HFFc6 (cell line): ENCODE measurements at regions not wholly inside any gene's neighbourhood (a gene's known extent, or its start where the extent isn't known, plus 50 kb on each side); places are given as distances from the start of the nearest gene placed in this dataset.

ENCODE experiments used
- DNase-seq: peaks from one replicate; pipeline ENCODE4 v3.0.0-alpha.2; 2018
- H3K27ac Mint-ChIP-seq: 2 replicates; pipeline ENCODE4 v1.8.0; 2020; ENCODE audit warnings: mild to moderate bottlenecking, mixed read lengths
- H3K27me3 Mint-ChIP-seq: 2 replicates; pipeline ENCODE4 v1.8.0; 2021; ENCODE audit warnings: mild to moderate bottlenecking, moderate library complexity, mixed read lengths; ENCODE audit not compliant: insufficient read depth
- H3K36me3 Mint-ChIP-seq: 2 replicates; pipeline ENCODE4 v1.8.0; 2021; ENCODE audit warnings: low read depth, mixed read lengths
- H3K4me1 Mint-ChIP-seq: 2 replicates; pipeline ENCODE4 v1.8.0; 2020; ENCODE audit warnings: low read depth, mixed read lengths
- H3K4me3 Mint-ChIP-seq: 2 replicates; pipeline ENCODE4 v1.8.0; 2020; ENCODE audit warnings: mild to moderate bottlenecking, moderate library complexity, mixed read lengths
- H3K9me3 Mint-ChIP-seq: 2 replicates; pipeline ENCODE4 v1.8.0; 2020; ENCODE audit warnings: mild to moderate bottlenecking, mixed read lengths
- TF ChIP-seq, protein P1 (sequence below): fragments of 200-600 bp; sonication (generic); IDR thresholded peaks from 2 replicates; pipeline ENCODE4 v1.5.0; 2021; ENCODE audit warnings: antibody characterized with exemption, mild to moderate bottlenecking

DNA sequence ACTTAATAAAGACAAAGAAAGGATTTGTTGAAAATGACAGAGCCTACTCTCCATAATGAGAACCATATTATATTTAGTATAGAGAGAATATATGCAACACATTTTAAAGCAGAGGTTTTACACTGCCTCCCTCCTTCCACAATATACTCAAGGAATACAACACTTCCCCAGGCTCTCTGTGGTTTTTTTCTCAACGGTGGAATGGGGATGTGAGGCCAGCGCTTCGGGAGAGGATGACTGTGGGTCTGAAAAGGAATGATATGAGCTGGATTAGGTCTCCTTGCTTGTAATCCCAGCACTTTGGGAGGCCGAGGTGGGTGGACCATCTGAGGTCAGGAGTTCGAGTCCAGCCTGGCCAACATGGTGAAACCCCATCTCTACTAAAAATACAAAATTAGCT, 348.7 kb upstream of the KLF3 start:
- Mint-ChIP-seq H3K9me3 (peaks cover 5% of the 10 kb centered on the region), H3K36me3 (peaks cover 6% of the 10 kb centered on the region)

DNA sequence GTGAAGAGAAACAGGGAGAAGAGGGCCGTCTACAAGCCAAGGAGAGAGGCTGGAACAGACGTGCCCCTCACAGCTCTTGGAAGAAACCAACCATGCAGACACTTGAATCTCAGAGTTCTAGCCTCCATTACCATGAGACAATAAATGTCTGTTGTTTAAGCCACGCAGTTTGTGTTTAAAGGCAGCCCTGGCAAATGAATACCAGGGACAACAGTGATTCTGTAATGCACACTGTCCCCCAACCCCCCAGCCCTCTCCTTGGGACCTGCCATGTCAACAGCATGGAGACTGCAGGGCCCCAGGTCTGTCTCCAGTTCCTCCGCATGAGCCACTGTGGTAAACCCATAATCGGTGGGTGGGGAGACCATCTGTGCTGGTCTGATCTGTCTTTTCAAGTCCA, 348.0 kb upstream of the KLF3 start:
- DNase-seq = no peak
- Mint-ChIP-seq H3K36me3 (peaks cover 6% of the 10 kb centered on the region), H3K9me3 (peaks cover 5% of the 10 kb centered on the region), H3K27ac (no peak overlapping the region), H3K4me3 (no peak overlapping the region), H3K4me1 (peaks cover 38% of the 10 kb centered on the region), H3K27me3 (0 out of 2 replicates have a peak, but pooled peaks cover 2% of the 10 kb centered on the region)
- TF ChIP-seq, protein P1, sequence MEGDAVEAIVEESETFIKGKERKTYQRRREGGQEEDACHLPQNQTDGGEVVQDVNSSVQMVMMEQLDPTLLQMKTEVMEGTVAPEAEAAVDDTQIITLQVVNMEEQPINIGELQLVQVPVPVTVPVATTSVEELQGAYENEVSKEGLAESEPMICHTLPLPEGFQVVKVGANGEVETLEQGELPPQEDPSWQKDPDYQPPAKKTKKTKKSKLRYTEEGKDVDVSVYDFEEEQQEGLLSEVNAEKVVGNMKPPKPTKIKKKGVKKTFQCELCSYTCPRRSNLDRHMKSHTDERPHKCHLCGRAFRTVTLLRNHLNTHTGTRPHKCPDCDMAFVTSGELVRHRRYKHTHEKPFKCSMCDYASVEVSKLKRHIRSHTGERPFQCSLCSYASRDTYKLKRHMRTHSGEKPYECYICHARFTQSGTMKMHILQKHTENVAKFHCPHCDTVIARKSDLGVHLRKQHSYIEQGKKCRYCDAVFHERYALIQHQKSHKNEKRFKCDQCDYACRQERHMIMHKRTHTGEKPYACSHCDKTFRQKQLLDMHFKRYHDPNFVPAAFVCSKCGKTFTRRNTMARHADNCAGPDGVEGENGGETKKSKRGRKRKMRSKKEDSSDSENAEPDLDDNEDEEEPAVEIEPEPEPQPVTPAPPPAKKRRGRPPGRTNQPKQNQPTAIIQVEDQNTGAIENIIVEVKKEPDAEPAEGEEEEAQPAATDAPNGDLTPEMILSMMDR = no peak

More for the DNA sequence above, 348.7 kb upstream of the KLF3 start:
- TF ChIP-seq, protein P1 = no peak
- no peak for DNase-seq
- no peak overlapping the region for H3K27ac Mint-ChIP-seq
- H3K4me3 Mint-ChIP-seq = no peak overlapping the region
- H3K4me1 Mint-ChIP-seq = peaks cover 38% of the 10 kb centered on the region
- H3K27me3 Mint-ChIP-seq = 0 out of 2 replicates have a peak, but pooled peaks cover 2% of the 10 kb centered on the region

DNA sequence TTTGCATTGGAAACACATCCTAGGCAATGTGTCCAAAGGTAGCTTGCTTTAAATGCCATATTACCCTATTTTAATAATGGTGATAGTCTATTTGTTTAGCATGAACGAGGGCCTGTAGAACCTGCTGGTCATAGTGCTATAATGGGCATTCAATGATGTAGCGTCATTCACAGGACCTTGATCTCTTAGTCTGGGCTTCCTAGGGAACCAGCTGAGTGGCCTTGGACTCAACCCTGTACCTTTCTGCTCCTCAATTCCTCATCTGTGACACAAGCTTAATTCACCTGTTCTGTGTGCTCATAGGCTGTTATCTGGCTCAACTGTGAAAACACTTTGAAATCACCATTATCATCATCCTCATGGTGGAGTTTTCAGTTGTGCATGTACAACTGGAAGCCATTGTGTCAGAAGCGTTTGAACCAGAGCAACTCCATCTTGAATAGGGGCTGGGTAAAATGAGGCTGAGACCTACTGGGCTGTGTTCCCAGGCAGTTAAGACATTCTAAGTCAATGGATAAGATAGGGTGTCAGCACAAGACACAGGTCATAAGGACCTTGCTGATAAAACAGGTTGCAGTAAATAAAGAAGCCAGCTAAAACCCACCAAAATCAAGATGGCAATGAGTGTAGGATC, 346.8 kb upstream of the KLF3 start:
- Mint-ChIP-seq H3K36me3 (peaks cover 4% of the 10 kb centered on the region), H3K4me3 (no peak overlapping the region), H3K27ac (no peak overlapping the region), H3K9me3 (peaks cover 2% of the 10 kb centered on the region), H3K4me1 (peaks cover 38% of the 10 kb centered on the region), H3K27me3 (0 out of 2 replicates have a peak, but pooled peaks cover 2% of the 10 kb centered on the region)
- DNase-seq = no peak
- TF ChIP-seq, protein P1 = no peak

DNA sequence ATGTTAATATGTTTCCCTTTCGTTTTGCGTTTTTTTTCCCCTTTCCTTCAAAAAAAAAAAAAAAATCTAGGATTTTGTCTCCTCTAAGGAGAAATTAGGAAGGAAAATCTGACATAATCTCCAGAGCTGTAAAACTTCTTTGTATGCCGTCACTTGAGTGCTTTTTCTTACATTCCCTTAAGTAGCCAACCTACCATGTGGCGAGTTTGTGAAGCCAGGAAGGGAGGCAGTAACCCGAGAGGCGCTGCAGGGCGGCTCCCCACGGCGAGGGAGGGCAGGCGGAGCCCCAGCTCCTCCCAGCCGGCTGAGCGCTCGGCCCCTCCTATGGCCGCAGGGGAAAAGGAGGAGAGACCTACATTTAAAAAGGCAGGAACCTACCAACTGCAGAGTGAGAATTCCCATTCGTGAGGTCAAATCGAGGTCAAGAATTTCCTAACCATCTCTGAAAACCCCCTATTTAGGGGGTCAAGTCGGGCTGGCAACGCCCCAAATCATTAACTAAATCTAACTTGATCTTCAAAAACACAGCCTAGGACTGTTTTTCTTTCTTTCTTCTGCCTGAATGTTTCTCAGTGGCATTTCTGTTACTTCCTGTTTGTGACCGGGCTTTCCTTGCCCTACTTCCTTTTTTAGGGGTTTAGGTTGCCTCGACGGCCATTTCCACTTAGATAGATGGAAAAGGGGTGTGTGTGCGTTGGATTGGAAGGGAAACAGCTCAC, 345.1 kb upstream of the KLF3 start:
- peaks cover 2% of the 10 kb centered on the region; the same call in 1 of the 2 replicates for H3K9me3 Mint-ChIP-seq
- H3K36me3 Mint-ChIP-seq = no peaks in the 10 kb centered on the region
- peak; percentile 94 for DNase-seq
- TF ChIP-seq, protein P1 = peak; percentile 14; the same call in 1 of the 2 replicates
- H3K27ac Mint-ChIP-seq = peak overlapping the region; percentile 91
- H3K4me1 Mint-ChIP-seq = peaks cover 40% of the 10 kb centered on the region
- H3K27me3 Mint-ChIP-seq = 0 out of 2 replicates have a peak, but pooled peaks cover 2% of the 10 kb centered on the region
- H3K4me3 Mint-ChIP-seq = peak overlapping the region; percentile 87

DNA sequence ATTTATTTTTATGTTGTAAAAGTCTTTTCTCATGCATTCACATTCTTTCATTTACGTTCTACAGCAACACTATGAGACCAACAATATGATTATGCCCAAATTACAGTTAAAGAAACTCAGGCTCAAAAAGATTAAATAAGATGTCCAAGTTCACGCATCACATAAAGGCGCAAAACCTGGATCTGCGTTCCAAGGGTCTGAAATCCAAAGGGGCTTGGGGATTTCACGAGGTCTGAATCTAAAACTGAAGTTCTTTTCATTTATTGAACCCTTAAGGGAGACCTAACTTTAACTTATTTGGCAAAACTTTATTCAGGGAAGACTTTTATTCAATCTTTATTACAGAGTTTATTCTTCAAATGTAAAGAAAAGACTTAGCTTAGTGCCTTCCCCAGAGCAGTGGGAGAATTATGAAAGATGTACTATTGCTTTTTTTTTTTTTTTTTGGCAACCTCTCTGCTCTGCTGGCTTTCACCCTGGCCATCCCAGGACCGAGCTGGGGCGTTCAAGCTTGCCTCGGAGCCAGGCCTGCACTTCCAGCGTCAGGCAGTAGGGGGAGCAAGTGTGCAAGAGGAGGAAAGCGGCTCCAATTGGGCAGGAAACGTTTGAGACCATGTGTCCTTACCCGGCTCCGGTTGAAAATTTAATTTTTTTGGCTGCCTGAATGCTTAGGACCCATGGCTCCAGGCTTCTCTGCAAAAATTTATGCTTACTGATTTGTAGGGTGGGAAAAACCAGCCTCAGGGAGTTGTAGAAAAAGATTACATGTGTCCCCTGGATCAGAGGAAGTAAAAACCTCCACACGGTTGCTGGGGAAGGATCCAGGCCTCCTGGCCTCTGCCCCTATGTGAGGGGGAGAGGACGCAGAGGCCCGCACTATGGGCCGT, 344.3 kb upstream of the KLF3 start:
- Mint-ChIP-seq H3K4me3 (peak overlapping the region; percentile 87), H3K4me1 (peaks cover 32% of the 10 kb centered on the region), H3K36me3 (0 out of 2 replicates have a peak, but pooled peaks cover 6% of the 10 kb centered on the region), H3K27me3 (0 out of 2 replicates have a peak, but pooled peaks cover 2% of the 10 kb centered on the region), H3K9me3 (peaks cover 9% of the 10 kb centered on the region), H3K27ac (peak overlapping the region; percentile 91)
- peak; percentile 79 for DNase-seq
- TF ChIP-seq, protein P1 = peak; percentile 98
